ENCODE measurements at regions not wholly inside any gene's neighbourhood (a gene's known extent, or its start where the extent isn't known, plus 50 kb on each side); places are given as distances from the start of the nearest gene placed in this dataset.

DNA sequence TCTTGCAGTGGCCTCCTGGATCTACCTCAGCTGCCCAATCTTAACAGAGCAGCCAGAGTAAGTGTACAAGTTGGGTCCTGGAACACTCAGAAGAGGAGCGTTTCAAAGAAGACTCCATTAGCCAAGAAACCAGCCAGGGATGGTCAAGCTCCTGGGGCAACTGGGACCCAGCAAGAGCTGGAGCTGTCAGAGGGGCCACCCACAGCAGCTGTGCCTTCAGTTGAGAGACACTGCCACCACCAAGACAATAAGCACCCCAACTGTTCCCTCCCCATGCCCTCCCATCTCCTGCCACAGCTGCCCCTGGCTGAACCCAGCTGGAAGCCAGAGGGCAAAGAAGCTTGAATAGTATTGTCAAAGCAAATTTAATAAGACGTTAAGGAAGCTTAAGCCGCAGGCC, 110.6 kb upstream of the TLE3 start:
- TF ChIP-seq, protein P1, sequence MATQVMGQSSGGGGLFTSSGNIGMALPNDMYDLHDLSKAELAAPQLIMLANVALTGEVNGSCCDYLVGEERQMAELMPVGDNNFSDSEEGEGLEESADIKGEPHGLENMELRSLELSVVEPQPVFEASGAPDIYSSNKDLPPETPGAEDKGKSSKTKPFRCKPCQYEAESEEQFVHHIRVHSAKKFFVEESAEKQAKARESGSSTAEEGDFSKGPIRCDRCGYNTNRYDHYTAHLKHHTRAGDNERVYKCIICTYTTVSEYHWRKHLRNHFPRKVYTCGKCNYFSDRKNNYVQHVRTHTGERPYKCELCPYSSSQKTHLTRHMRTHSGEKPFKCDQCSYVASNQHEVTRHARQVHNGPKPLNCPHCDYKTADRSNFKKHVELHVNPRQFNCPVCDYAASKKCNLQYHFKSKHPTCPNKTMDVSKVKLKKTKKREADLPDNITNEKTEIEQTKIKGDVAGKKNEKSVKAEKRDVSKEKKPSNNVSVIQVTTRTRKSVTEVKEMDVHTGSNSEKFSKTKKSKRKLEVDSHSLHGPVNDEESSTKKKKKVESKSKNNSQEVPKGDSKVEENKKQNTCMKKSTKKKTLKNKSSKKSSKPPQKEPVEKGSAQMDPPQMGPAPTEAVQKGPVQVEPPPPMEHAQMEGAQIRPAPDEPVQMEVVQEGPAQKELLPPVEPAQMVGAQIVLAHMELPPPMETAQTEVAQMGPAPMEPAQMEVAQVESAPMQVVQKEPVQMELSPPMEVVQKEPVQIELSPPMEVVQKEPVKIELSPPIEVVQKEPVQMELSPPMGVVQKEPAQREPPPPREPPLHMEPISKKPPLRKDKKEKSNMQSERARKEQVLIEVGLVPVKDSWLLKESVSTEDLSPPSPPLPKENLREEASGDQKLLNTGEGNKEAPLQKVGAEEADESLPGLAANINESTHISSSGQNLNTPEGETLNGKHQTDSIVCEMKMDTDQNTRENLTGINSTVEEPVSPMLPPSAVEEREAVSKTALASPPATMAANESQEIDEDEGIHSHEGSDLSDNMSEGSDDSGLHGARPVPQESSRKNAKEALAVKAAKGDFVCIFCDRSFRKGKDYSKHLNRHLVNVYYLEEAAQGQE (IDR thresholded peaks at IDR 0.05; ENCODE audit: borderline replicate concordance), result no peak
- TF ChIP-seq, protein P2, sequence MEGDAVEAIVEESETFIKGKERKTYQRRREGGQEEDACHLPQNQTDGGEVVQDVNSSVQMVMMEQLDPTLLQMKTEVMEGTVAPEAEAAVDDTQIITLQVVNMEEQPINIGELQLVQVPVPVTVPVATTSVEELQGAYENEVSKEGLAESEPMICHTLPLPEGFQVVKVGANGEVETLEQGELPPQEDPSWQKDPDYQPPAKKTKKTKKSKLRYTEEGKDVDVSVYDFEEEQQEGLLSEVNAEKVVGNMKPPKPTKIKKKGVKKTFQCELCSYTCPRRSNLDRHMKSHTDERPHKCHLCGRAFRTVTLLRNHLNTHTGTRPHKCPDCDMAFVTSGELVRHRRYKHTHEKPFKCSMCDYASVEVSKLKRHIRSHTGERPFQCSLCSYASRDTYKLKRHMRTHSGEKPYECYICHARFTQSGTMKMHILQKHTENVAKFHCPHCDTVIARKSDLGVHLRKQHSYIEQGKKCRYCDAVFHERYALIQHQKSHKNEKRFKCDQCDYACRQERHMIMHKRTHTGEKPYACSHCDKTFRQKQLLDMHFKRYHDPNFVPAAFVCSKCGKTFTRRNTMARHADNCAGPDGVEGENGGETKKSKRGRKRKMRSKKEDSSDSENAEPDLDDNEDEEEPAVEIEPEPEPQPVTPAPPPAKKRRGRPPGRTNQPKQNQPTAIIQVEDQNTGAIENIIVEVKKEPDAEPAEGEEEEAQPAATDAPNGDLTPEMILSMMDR (IDR thresholded peaks at IDR 0.05; ENCODE audit: poor library complexity, severe bottlenecking), result no peak

Measured in neural cell (in vitro differentiated cells).